ENCODE measurements at regions not wholly inside any gene's neighbourhood (a gene's known extent, or its start where the extent isn't known, plus 50 kb on each side); places are given as distances from the start of the nearest gene placed in this dataset.
"Not testable (repeated sequence)": the region's sequence is repeated elsewhere in the genome, so short reads cannot be mapped to it uniquely, and the experiment has no call there.

- not testable (repeated sequence) for H3K4me1 ChIP-seq (ENCODE audit: control insufficient read depth, low read depth, low read length); H3K9me3 ChIP-seq (ENCODE audit: control insufficient read depth, low read depth, low read length); H3K36me3 ChIP-seq (ENCODE audit: control insufficient read depth, low read depth, low read length); H3K9ac ChIP-seq (ENCODE audit: low read length); H3K27ac ChIP-seq (ENCODE audit: low read length); H3K4me3 ChIP-seq (ENCODE audit: low read length); H3K27me3 ChIP-seq (ENCODE audit: control insufficient read depth, insufficient read depth, low read length)
These were observed 106.9 kb upstream of the GOLGA6L4 start for GRCh38 chr15:84128706-84129105.

DNA sequence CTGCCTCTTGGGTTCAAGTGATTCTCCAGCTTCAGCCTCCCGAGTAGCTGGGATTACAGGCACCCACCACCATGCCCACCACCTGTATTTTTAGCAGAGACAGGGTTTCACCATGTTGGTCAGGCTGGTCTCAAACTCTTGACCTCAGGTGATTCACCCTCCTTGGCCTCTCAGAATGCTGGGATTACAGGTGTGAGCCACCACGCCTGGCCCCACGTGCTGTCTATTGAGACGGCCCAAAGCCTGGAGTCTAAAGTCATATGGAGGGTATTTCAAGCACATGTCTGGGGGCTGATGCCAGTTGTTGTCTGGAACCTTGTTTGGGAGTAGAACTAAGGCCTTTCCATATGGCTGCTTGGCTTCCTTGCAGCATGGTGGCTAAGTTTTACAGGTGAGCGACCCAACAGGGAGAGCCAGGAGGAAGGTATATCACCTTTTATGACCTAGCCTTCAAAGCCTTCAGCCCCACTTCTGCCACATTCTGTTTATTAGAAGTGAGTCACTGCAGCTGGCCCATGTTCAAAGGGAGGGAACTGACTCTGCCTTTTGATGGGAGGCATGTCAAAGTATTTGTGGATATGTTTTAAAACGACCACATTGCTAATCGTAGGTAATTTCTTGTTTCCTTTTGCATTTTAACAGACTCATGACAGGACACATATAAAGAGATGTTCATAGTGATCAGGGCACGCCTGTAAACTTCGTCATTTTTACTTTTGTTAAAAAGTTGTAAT lies 105.3 kb upstream of the GOLGA6L4 start:
- H3K36me3 ChIP-seq (ENCODE audit: control insufficient read depth, low read depth, low read length); H3K4me1 ChIP-seq (ENCODE audit: control insufficient read depth, low read depth, low read length); H3K27me3 ChIP-seq (ENCODE audit: control insufficient read depth, insufficient read depth, low read length); H3K9ac ChIP-seq (ENCODE audit: low read length); H3K9me3 ChIP-seq (ENCODE audit: control insufficient read depth, low read depth, low read length); H3K4me3 ChIP-seq (ENCODE audit: low read length); H3K27ac ChIP-seq (ENCODE audit: low read length): not testable (repeated sequence)

DNA sequence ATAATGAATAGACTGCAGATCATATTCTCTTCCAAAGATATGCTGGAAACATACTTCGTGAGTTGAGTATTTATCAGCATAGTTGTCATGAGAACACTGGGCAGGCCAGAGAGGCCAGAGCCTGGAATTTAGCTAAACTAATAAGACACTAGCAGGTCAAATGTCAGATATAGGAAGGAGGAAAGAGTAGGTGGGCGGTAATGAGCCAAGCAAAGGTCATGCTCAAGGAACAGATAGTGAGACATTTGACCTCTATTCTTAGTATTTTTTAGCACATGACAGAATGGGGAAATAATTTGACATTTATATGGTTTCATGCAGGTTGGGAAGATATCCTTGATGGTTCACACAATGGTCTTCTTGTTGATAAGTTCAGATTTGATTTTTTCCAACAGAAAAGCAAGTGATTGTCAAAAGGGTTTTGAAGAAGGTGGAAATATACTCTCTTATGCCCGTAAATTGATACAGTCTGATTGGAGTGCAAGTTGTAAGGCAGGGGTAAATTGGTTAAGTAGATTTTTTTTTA lies 99.6 kb upstream of the GOLGA6L4 start:
- H3K36me3 ChIP-seq (ENCODE audit: control insufficient read depth, low read depth, low read length); H3K27ac ChIP-seq (ENCODE audit: low read length); H3K4me3 ChIP-seq (ENCODE audit: low read length); H3K27me3 ChIP-seq (ENCODE audit: control insufficient read depth, insufficient read depth, low read length); H3K9ac ChIP-seq (ENCODE audit: low read length); H3K4me1 ChIP-seq (ENCODE audit: control insufficient read depth, low read depth, low read length); H3K9me3 ChIP-seq (ENCODE audit: control insufficient read depth, low read depth, low read length): not testable (repeated sequence)

GRCh38 chr15:84142888-84143337 lies 92.7 kb upstream of the GOLGA6L4 start:
- no peak overlapping the region for H3K9ac ChIP-seq (ENCODE audit: low read length)
- no peaks in the 10 kb centered on the region for H3K9me3 ChIP-seq (ENCODE audit: control insufficient read depth, low read depth, low read length)
- H3K27me3 ChIP-seq (ENCODE audit: control insufficient read depth, insufficient read depth, low read length): no peaks in the 10 kb centered on the region
- H3K27ac ChIP-seq (ENCODE audit: low read length): no peak overlapping the region
- H3K4me3 ChIP-seq (ENCODE audit: low read length): peak overlapping the region; percentile 46
- no peaks in the 10 kb centered on the region for H3K4me1 ChIP-seq (ENCODE audit: control insufficient read depth, low read depth, low read length)
- H3K36me3 ChIP-seq (ENCODE audit: control insufficient read depth, low read depth, low read length): no peaks in the 10 kb centered on the region

DNA sequence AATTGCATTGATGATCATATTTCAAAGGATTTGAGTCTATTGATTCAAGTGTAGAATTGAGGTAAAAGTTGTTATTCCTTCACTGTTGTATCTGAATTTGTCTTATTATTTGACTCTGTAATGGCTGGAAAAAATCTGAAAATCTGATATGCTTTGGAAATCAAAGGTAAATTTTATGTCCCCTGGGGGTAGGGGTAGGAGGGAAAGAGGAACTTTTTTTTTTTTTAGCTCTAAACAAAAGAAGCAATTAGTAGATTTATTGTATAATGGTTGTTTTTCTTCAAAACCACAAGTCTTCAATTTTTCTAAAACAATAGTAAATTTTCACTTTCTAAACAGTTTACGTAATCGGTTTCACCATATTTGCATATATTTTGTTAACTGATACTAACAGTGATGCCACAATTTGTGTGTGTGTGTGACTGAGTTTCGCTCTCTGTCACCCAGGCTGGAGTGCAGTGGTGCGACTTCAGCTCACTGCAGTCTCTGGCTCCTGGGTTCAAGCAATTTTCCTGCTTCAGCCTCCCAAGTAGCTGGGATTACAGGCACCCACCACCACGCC lies 91.7 kb upstream of the GOLGA6L4 start:
- H3K4me3 ChIP-seq (ENCODE audit: low read length): no peak overlapping the region
- no peak overlapping the region for H3K9ac ChIP-seq (ENCODE audit: low read length)
- H3K36me3 ChIP-seq (ENCODE audit: control insufficient read depth, low read depth, low read length): no peaks in the 10 kb centered on the region
- no peak overlapping the region for H3K27ac ChIP-seq (ENCODE audit: low read length)
- no peaks in the 10 kb centered on the region for H3K27me3 ChIP-seq (ENCODE audit: control insufficient read depth, insufficient read depth, low read length)
- no peaks in the 10 kb centered on the region for H3K9me3 ChIP-seq (ENCODE audit: control insufficient read depth, low read depth, low read length)
- no peaks in the 10 kb centered on the region for H3K4me1 ChIP-seq (ENCODE audit: control insufficient read depth, low read depth, low read length)

GRCh38 chr15:84144946-84145345 lies 90.6 kb upstream of the GOLGA6L4 start:
- H3K4me3 ChIP-seq (ENCODE audit: low read length); H3K4me1 ChIP-seq (ENCODE audit: control insufficient read depth, low read depth, low read length); H3K27me3 ChIP-seq (ENCODE audit: control insufficient read depth, insufficient read depth, low read length); H3K27ac ChIP-seq (ENCODE audit: low read length); H3K36me3 ChIP-seq (ENCODE audit: control insufficient read depth, low read depth, low read length); H3K9ac ChIP-seq (ENCODE audit: low read length); H3K9me3 ChIP-seq (ENCODE audit: control insufficient read depth, low read depth, low read length): not testable (repeated sequence)

DNA sequence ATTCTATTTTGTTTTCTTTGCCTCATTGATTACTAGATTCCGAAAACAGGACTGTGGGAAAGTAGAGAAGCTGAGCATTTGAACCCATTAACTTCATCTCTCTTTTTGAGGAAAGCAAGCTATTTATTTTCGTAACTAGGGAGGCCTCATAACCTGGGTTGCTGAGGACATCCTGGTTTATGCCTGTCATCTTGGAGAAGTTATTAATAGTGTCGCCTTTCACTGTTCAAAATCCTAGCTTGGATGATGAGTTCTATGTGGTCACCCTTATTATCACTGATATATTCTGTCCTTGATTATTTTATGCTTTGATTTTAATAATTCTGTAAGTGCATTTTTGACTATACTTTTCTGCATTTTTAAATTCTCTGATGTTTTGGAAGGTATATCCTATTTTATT lies 89.3 kb upstream of the GOLGA6L4 start:
- not testable (repeated sequence) for H3K9ac ChIP-seq (ENCODE audit: low read length); H3K27me3 ChIP-seq (ENCODE audit: control insufficient read depth, insufficient read depth, low read length); H3K4me1 ChIP-seq (ENCODE audit: control insufficient read depth, low read depth, low read length); H3K27ac ChIP-seq (ENCODE audit: low read length); H3K9me3 ChIP-seq (ENCODE audit: control insufficient read depth, low read depth, low read length); H3K4me3 ChIP-seq (ENCODE audit: low read length); H3K36me3 ChIP-seq (ENCODE audit: control insufficient read depth, low read depth, low read length)

- not testable (repeated sequence) for H3K9me3 ChIP-seq (ENCODE audit: control insufficient read depth, low read depth, low read length); H3K36me3 ChIP-seq (ENCODE audit: control insufficient read depth, low read depth, low read length); H3K27ac ChIP-seq (ENCODE audit: low read length)
These were observed 88.3 kb upstream of the GOLGA6L4 start for GRCh38 chr15:84147307-84147706.

DNA sequence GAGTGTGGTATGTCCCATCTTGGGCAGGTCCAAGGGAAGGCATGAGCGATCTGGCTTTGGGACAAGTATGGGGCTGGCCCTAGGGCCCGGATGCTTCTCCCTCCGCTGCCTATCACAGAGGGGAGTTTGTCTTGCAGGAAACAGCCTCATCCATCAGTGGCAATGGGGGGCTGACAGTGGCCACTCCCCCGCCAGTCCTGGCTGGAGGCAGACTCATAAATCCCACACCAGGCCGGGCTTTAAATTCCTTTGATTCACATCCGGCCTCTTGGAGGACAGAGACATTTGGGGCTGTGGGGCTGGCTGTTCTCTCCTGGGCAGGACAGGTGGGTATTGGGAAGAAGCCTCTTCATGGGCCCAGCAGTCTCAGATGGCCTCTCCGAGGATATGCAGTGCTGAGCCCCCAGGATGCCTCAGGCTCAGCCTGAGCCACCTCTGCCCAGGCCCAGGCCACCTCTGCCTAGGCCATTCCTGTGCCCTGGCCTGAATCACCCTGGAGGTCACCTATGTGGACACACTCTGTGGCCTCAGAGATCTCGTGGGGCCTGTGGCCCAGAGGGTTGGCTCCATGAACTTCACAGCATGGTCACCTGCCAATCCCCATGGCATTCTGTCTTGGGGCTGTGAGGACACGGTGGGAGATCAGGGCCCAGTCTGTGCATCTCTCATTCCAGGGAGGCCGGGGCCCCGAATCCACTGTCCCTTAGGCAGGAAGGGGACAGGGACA lies 84.2 kb upstream of the GOLGA6L4 start:
- H3K4me1 ChIP-seq (ENCODE audit: control insufficient read depth, low read depth, low read length): no peaks in the 10 kb centered on the region

More at GRCh38 chr15:84147307-84147706, 88.3 kb upstream of the GOLGA6L4 start:
- not testable (repeated sequence) for H3K9ac ChIP-seq (ENCODE audit: low read length); H3K4me1 ChIP-seq (ENCODE audit: control insufficient read depth, low read depth, low read length); H3K27me3 ChIP-seq (ENCODE audit: control insufficient read depth, insufficient read depth, low read length); H3K4me3 ChIP-seq (ENCODE audit: low read length)

DNA sequence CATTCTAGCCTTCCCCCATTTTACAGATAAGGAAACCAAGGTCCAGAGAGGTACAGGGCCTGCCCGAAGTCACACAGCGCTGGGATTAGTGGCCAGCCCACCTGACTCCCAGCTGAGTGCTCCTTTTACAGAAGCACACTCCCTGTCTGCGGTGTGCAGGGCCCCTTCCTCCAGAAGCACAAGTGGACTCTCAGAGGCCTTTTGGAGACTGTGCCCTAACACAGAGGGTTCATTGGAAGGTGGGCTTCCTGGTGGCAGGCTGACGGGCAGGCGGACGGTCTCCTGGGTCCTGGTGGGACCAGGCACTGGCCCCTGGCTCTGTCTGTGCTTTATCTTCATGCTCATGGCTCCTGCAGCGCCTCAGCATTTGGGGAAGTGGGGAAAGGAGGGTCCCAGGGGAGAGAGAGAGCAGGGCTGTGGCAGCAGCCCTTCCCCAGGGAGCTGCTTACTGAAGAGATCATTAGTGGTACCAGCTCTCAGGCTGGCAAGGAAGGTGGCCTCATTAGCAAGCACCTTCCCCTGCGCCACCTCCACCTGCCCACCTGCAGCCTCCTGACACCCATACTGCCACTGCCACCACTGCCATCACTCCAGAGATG lies 83.1 kb upstream of the GOLGA6L4 start:
- not testable (repeated sequence) for H3K27me3 ChIP-seq (ENCODE audit: control insufficient read depth, insufficient read depth, low read length); H3K4me1 ChIP-seq (ENCODE audit: control insufficient read depth, low read depth, low read length); H3K9me3 ChIP-seq (ENCODE audit: control insufficient read depth, low read depth, low read length); H3K9ac ChIP-seq (ENCODE audit: low read length); H3K27ac ChIP-seq (ENCODE audit: low read length); H3K36me3 ChIP-seq (ENCODE audit: control insufficient read depth, low read depth, low read length); H3K4me3 ChIP-seq (ENCODE audit: low read length)

More for the DNA sequence above, 84.2 kb upstream of the GOLGA6L4 start:
- H3K9ac ChIP-seq (ENCODE audit: low read length): no peak overlapping the region
- H3K27ac ChIP-seq (ENCODE audit: low read length): no peak overlapping the region
- H3K4me3 ChIP-seq (ENCODE audit: low read length): no peak overlapping the region
- H3K9me3 ChIP-seq (ENCODE audit: control insufficient read depth, low read depth, low read length): no peaks in the 10 kb centered on the region
- no peaks in the 10 kb centered on the region for H3K27me3 ChIP-seq (ENCODE audit: control insufficient read depth, insufficient read depth, low read length)
- no peaks in the 10 kb centered on the region for H3K36me3 ChIP-seq (ENCODE audit: control insufficient read depth, low read depth, low read length)

- not testable (repeated sequence) for H3K36me3 ChIP-seq (ENCODE audit: control insufficient read depth, low read depth, low read length); H3K9ac ChIP-seq (ENCODE audit: low read length); H3K4me1 ChIP-seq (ENCODE audit: control insufficient read depth, low read depth, low read length); H3K9me3 ChIP-seq (ENCODE audit: control insufficient read depth, low read depth, low read length); H3K27me3 ChIP-seq (ENCODE audit: control insufficient read depth, insufficient read depth, low read length); H3K4me3 ChIP-seq (ENCODE audit: low read length); H3K27ac ChIP-seq (ENCODE audit: low read length)
These were observed 81.9 kb upstream of the GOLGA6L4 start for GRCh38 chr15:84153655-84154140.

Measured in iPS-18a (cell line).